ENCODE measurements at regions not wholly inside any gene's neighbourhood (a gene's known extent, or its start where the extent isn't known, plus 50 kb on each side); places are given as distances from the start of the nearest gene placed in this dataset.

- DNase-seq: no peak
These were observed 144.7 kb downstream of the SLC4A3 start for GRCh38 chr2:219772103-219772635.

GRCh38 chr2:219772697-219773096 lies 145.3 kb downstream of the SLC4A3 start:
- no peak for DNase-seq

- DNase-seq: no peak
These were observed 148.1 kb downstream of the SLC4A3 start for GRCh38 chr2:219775506-219775905.

GRCh38 chr2:219777388-219777787 lies 150.0 kb downstream of the SLC4A3 start:
- DNase-seq: no peak

GRCh38 chr2:219778189-219778588 lies 150.8 kb downstream of the SLC4A3 start:
- no peak for DNase-seq

- DNase-seq: no peak
These were observed 155.4 kb downstream of the SLC4A3 start for GRCh38 chr2:219782737-219783348.

- DNase-seq: no peak
These were observed 156.0 kb downstream of the SLC4A3 start for GRCh38 chr2:219783359-219783975.

GRCh38 chr2:219784178-219784577 lies 156.7 kb downstream of the SLC4A3 start:
- no peak for DNase-seq

GRCh38 chr2:219789476-219789875 lies 162.0 kb downstream of the SLC4A3 start:
- no peak for DNase-seq

- DNase-seq: no peak
These were observed 165.0 kb downstream of the SLC4A3 start for GRCh38 chr2:219792446-219792845.

GRCh38 chr2:219798430-219798829 lies 171.0 kb downstream of the SLC4A3 start:
- no peak for DNase-seq

GRCh38 chr2:219803294-219803693 lies 175.9 kb downstream of the SLC4A3 start:
- DNase-seq: no peak

GRCh38 chr2:219810895-219811294 lies 183.5 kb downstream of the SLC4A3 start:
- no peak for DNase-seq

GRCh38 chr2:219812672-219813071 lies 185.2 kb downstream of the SLC4A3 start:
- DNase-seq: no peak

GRCh38 chr2:219820767-219821166 lies 193.3 kb downstream of the SLC4A3 start:
- DNase-seq: no peak

GRCh38 chr2:219823574-219823973 lies 196.1 kb downstream of the SLC4A3 start:
- no peak for DNase-seq

GRCh38 chr2:219824996-219825395 lies 197.6 kb downstream of the SLC4A3 start:
- no peak for DNase-seq

GRCh38 chr2:219828127-219828526 lies 200.7 kb downstream of the SLC4A3 start:
- no peak for DNase-seq

- DNase-seq: no peak
These were observed 202.4 kb downstream of the SLC4A3 start for GRCh38 chr2:219829667-219830352.

- no peak for DNase-seq
These were observed 202.9 kb downstream of the SLC4A3 start for GRCh38 chr2:219830353-219830738.

GRCh38 chr2:219831957-219832356 lies 204.5 kb downstream of the SLC4A3 start:
- no peak for DNase-seq

GRCh38 chr2:219832904-219833303 lies 205.5 kb downstream of the SLC4A3 start:
- DNase-seq: no peak

GRCh38 chr2:219835493-219835892 lies 208.1 kb downstream of the SLC4A3 start:
- DNase-seq: no peak

GRCh38 chr2:219836647-219837177 lies 209.3 kb downstream of the SLC4A3 start:
- DNase-seq: no peak

All from hippocampal formation (tissue), 2 donors.